ENCODE measurements at regions not wholly inside any gene's neighbourhood (a gene's known extent, or its start where the extent isn't known, plus 50 kb on each side); places are given as distances from the start of the nearest gene placed in this dataset.

GRCh38 chr2:161019311-161019710 lies 140.9 kb upstream of the TANK start:
- H3K36me3 ChIP-seq = no peaks in the 10 kb centered on the region
- 72 to 93% (median 80%) methylated on average over 5 of the region's 5 CpGs for WGBS, 5 donors

GRCh38 chr2:161020437-161020836 lies 139.8 kb upstream of the TANK start:
- intact Hi-C loops (cut with DNase I; ENCODE audit: low total_unique reads) = no loop called here
- no peak for DNase-seq
- WGBS, 5 donors = 91 to 100% (median 95%) methylated on average over 2 of the region's 2 CpGs
- no peak overlapping the region for H3K27ac ChIP-seq
- H3K27me3 ChIP-seq (replicated peaks in 1 of 7) = no peaks in the 10 kb centered on the region
- peaks cover 0 to 2% (median 0%) of the 10 kb centered on the region in 6 donors for H3K4me1 ChIP-seq
- no peak for TF ChIP-seq CTCF (IDR thresholded peaks at IDR 0.05 in 8 of 11, conservative IDR thresholded peaks at IDR 0.05 in 3 of 11)
- TF ChIP-seq POLR2A (IDR thresholded peaks at IDR 0.05) = no peak
- H3K4me3 ChIP-seq = no peak overlapping the region
- H3K36me3 ChIP-seq = no peaks in the 10 kb centered on the region
- H3K9me3 ChIP-seq = peaks cover 0 to 6% (median 0%) of the 10 kb centered on the region in 8 donors

More at GRCh38 chr2:161019311-161019710, 140.9 kb upstream of the TANK start:
- Histone ChIP-seq H3K27ac (no peak overlapping the region), H3K4me3 (no peak overlapping the region), H3K9me3 (peaks cover 0 to 15% (median 8%) of the 10 kb centered on the region in 8 donors), H3K27me3 (replicated peaks in 1 of 7) (no peaks in the 10 kb centered on the region), H3K4me1 (peaks cover 0 to 2% (median 0%) of the 10 kb centered on the region in 6 donors)
- TF ChIP-seq POLR2AphosphoS5 (IDR thresholded peaks at IDR 0.05) (no peak), POLR2A (IDR thresholded peaks at IDR 0.05) (no peak), CTCF (IDR thresholded peaks at IDR 0.05 in 8 of 11, conservative IDR thresholded peaks at IDR 0.05 in 3 of 11) (no peak)
- no peak for DNase-seq
- intact Hi-C loops (cut with DNase I; ENCODE audit: low total_unique reads) = no loop called here

GRCh38 chr2:161028581-161028980 lies 131.6 kb upstream of the TANK start:
- Histone ChIP-seq H3K4me1 (no peaks in the 10 kb centered on the region), H3K4me3 (no peak overlapping the region), H3K27ac (no peak overlapping the region), H3K27me3 (replicated peaks in 1 of 7) (no peaks in the 10 kb centered on the region), H3K9me3 (no peaks in the 10 kb centered on the region), H3K36me3 (no peaks in the 10 kb centered on the region)
- intact Hi-C loops (cut with DNase I; ENCODE audit: low total_unique reads) = no loop called here
- TF ChIP-seq POLR2AphosphoS5 (IDR thresholded peaks at IDR 0.05) (no peak), POLR2A (IDR thresholded peaks at IDR 0.05) (no peak), CTCF (IDR thresholded peaks at IDR 0.05 in 8 of 11, conservative IDR thresholded peaks at IDR 0.05 in 3 of 11) (no peak)
- 85 to 97% (median 92%) methylated on average over 1 of the region's 1 CpG for WGBS, 5 donors
- DNase-seq = no peak

- Histone ChIP-seq H3K36me3 (no peaks in the 10 kb centered on the region), H3K4me1 (no peaks in the 10 kb centered on the region), H3K27me3 (replicated peaks in 1 of 7) (no peaks in the 10 kb centered on the region), H3K27ac (no peak overlapping the region), H3K9me3 (no peaks in the 10 kb centered on the region), H3K4me3 (no peak overlapping the region)
- no peak for DNase-seq
- 91 to 97% (median 95%) methylated on average over 5 of the region's 5 CpGs for WGBS, 5 donors
- intact Hi-C loops (cut with DNase I; ENCODE audit: low total_unique reads) = no loop called here
- TF ChIP-seq POLR2AphosphoS5 (IDR thresholded peaks at IDR 0.05) = no peak
- no peak for TF ChIP-seq POLR2A (IDR thresholded peaks at IDR 0.05)
- TF ChIP-seq CTCF (IDR thresholded peaks at IDR 0.05 in 8 of 11, conservative IDR thresholded peaks at IDR 0.05 in 3 of 11) = no peak
Observed at GRCh38 chr2:161029321-161029720, 130.9 kb upstream of the TANK start.
